H1 (cell line): ENCODE measurements at regions not wholly inside any gene's neighbourhood (a gene's known extent, or its start where the extent isn't known, plus 50 kb on each side); places are given as distances from the start of the nearest gene placed in this dataset.

Experiments
- BCL11A ChIP-seq, 2 experiments: IDR thresholded peaks; one replicate each; pipeline ENCODE4 v1.6.1; 2011; ENCODE audit warnings: low read depth in 2 of 2, low read length in 2 of 2, mild to moderate bottlenecking in 2 of 2
- BRCA1 ChIP-seq: IDR thresholded peaks from 2 replicates; pipeline ENCODE4 v1.6.1; 2012; ENCODE audit warnings: low read depth, low read length, improper control_type of control experiment
- CREB1 ChIP-seq: IDR thresholded peaks from 2 replicates; pipeline ENCODE4 v1.6.1; 2012; ENCODE audit warnings: inconsistent platforms
- CTCF ChIP-seq, 3 experiments: IDR thresholded peaks; 1 replicate in 2 of 3; 2 replicates in 1 of 3; pipeline versions ENCODE4 v1.5.1 to v1.6.1; 2011; ENCODE audit warnings: low read length in 3 of 3, mild to moderate bottlenecking in 3 of 3, inconsistent platforms in 2 of 3, low read depth in 1 of 3, moderate library complexity in 1 of 3; ENCODE audit not compliant: insufficient read depth in 1 of 3; ENCODE audit errors: control extremely low read depth in 1 of 3
- EP300 ChIP-seq, 2 experiments: IDR thresholded peaks; 1 replicate in 1 of 2; 2 replicates in 1 of 2; pipeline ENCODE4 v1.6.1; 2011 to 2012; ENCODE audit warnings: low read depth in 2 of 2, low read length in 2 of 2, mild to moderate bottlenecking in 2 of 2, borderline replicate concordance in 1 of 2, inconsistent platforms in 1 of 2, moderate library complexity in 1 of 2
- EZH2 ChIP-seq: fragments of 200-600 bp; sonication (generic); IDR thresholded peaks from 2 replicates; pipeline ENCODE4 v1.7.1; 2012; ENCODE audit warnings: low read depth, mild to moderate bottlenecking, moderate library complexity, low read length, inconsistent platforms; ENCODE audit not compliant: severe bottlenecking
- GTF2F1 ChIP-seq: IDR thresholded peaks from 2 replicates; pipeline ENCODE4 v1.6.1; 2012; ENCODE audit warnings: low read depth, low read length, improper control_type of control experiment, borderline replicate concordance
- NRF1 ChIP-seq: IDR thresholded peaks from 2 replicates; pipeline ENCODE4 v1.6.1; 2011; ENCODE audit warnings: mild to moderate bottlenecking, low read depth, low read length, improper control_type of control experiment
- POLR2A ChIP-seq, 2 experiments: IDR thresholded peaks; 1 replicate in 1 of 2; 2 replicates in 1 of 2; pipeline ENCODE4 v1.6.1; 2011; ENCODE audit warnings: low read depth in 2 of 2, low read length in 2 of 2, mild to moderate bottlenecking in 2 of 2; ENCODE audit errors: control extremely low read depth in 1 of 2
- RFX5 ChIP-seq: IDR thresholded peaks from 2 replicates; pipeline ENCODE4 v1.6.1; 2011; ENCODE audit warnings: low read depth, low read length, improper control_type of control experiment, borderline replicate concordance
- SP1 ChIP-seq: IDR thresholded peaks from 2 replicates; pipeline ENCODE4 v1.6.1; 2011; ENCODE audit warnings: low read depth, low read length

GRCh38 chr11:29713831-29714320 lies 303.0 kb downstream of the KCNA4 start:
- no peak for TF ChIP-seq CTCF (IDR thresholded peaks at IDR 0.05; ENCODE audit: control extremely low read depth in 1 of 3, insufficient read depth in 1 of 3, low read depth in 1 of 3, low read length in 3 of 3)
- TF ChIP-seq POLR2A (IDR thresholded peaks at IDR 0.05; ENCODE audit: control extremely low read depth in 1 of 2, low read depth in 2 of 2, low read length in 2 of 2), result no peak
- no peak for TF ChIP-seq BCL11A (IDR thresholded peaks at IDR 0.05; ENCODE audit: low read depth in 2 of 2, low read length in 2 of 2)
- no peak for TF ChIP-seq RFX5
- TF ChIP-seq NRF1, result no peak
- no peak for TF ChIP-seq SP1
- TF ChIP-seq EZH2, result no peak
- TF ChIP-seq CREB1, result no peak
- TF ChIP-seq BRCA1, result no peak
- no peak for TF ChIP-seq GTF2F1
- no peak for TF ChIP-seq EP300 (IDR thresholded peaks at IDR 0.05; ENCODE audit: borderline replicate concordance in 1 of 2, low read depth in 2 of 2, low read length in 2 of 2)
